ENCODE measurements at regions not wholly inside any gene's neighbourhood (a gene's known extent, or its start where the extent isn't known, plus 50 kb on each side); places are given as distances from the start of the nearest gene placed in this dataset.

DNA sequence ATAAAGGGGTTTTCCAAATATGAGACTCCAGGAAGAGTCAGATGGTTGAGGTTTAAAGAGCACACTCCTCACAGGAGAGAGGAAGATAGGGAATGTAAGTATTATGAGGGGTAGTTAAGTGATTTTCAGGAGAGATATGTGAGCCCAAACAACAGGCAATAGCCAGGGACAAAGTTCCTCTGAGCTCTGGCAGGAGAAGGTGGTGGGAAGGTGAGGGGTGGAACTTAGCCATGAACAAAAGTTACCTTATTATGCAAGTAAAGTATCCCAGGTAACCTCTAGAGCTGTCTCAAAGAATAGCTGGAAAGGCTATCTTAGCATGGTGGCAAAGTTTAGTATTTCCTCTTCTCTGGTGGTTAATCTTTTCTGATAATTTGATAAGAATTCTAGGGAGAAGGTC lies 450.5 kb upstream of the PTPRD start:
- H4K8ac ChIP-seq (ENCODE audit: low read depth in 2 of 2, low read length in 2 of 2) = no peak overlapping the region
- no peak overlapping the region for H2AK9ac ChIP-seq (replicated peaks; ENCODE audit: low read depth, low read length, poor library complexity)
- H2AFZ ChIP-seq (replicated peaks; ENCODE audit: low read length, poor library complexity) = no peak overlapping the region
- H3K18ac ChIP-seq (ENCODE audit: low read depth, low read length) = no peak overlapping the region
- no peaks in the 10 kb centered on the region for H3K36me3 ChIP-seq (ENCODE audit: control insufficient read depth, insufficient read depth, low read length)
- TF ChIP-seq CTCF (conservative IDR thresholded peaks at IDR 0.05; ENCODE audit: low read depth, low read length) (no peak), RFX5 (IDR thresholded peaks at IDR 0.05; ENCODE audit: low read depth, low read length) (no peak)
- H4K5ac ChIP-seq (ENCODE audit: low read depth, low read length) = no peak overlapping the region
- dilution Hi-C loops (cut with HindIII; ENCODE audit: low sequenced_read_pairs, unreplicated experiment) = no loop called here
- no peak overlapping the region for H4K91ac ChIP-seq (ENCODE audit: insufficient read depth, low read depth, low read length)
- H2BK20ac ChIP-seq (ENCODE audit: low read depth, low read length) = no peak overlapping the region
- H3K9me3 ChIP-seq (ENCODE audit: control insufficient read depth, insufficient read depth, low read length) = peaks cover 5% of the 10 kb centered on the region
- H4K20me1 ChIP-seq (ENCODE audit: insufficient read depth, low read length) = no peaks in the 10 kb centered on the region
- ATAC-seq (ENCODE audit: low read depth) (no peak), DNase-seq (no peak)
- H2BK120ac ChIP-seq (ENCODE audit: low read depth, low read length) = no peak overlapping the region
- in situ Hi-C loops (cut with MboI; ENCODE audit: low sequenced_read_pairs) = no loop called here
- H3K23ac ChIP-seq (ENCODE audit: low read depth, low read length) = no peak overlapping the region
- ChIA-PET CTCF (interaction anchor here (0.7 kb wide), 1 partner anchor 26 kb away, joined by 3 read pairs; no protein-coding TSS in a partner anchor), POLR2A (ENCODE audit: unreplicated experiment) (no interaction called here)
- no peaks in the 10 kb centered on the region for H3K9me1 ChIP-seq (ENCODE audit: insufficient read depth, low read length)
- H3K4me3 ChIP-seq (ENCODE audit: insufficient read depth, low read depth, low read length) = no peak overlapping the region
- no peak overlapping the region for H3K4ac ChIP-seq (ENCODE audit: low read depth, low read length)
- no peak overlapping the region for H3K9ac ChIP-seq (ENCODE audit: low read depth, low read length)
- no peak overlapping the region for H3K4me2 ChIP-seq (ENCODE audit: low read depth, low read length)
- H3K27ac ChIP-seq (ENCODE audit: insufficient read depth, low read length) = no peak overlapping the region
- no peak overlapping the region for H3K14ac ChIP-seq (replicated peaks; ENCODE audit: low read depth, low read length)
- no peak overlapping the region for H2AK5ac ChIP-seq (ENCODE audit: low read depth, low read length)
- no peak overlapping the region for H3K56ac ChIP-seq (ENCODE audit: extremely low read depth, insufficient read depth, low read length)
- intact Hi-C loops (cut with micrococcal nuclease) = no loop called here
- H2BK15ac ChIP-seq (ENCODE audit: low read depth, low read length) = no peak overlapping the region
- no peaks in the 10 kb centered on the region for H3K4me1 ChIP-seq (ENCODE audit: control insufficient read depth, insufficient read depth, low read length)
- no peak overlapping the region for H2BK5ac ChIP-seq (ENCODE audit: low read depth, low read length, poor library complexity, severe bottlenecking)
- H3K79me1 ChIP-seq (ENCODE audit: low read depth in 1 of 2, low read length in 2 of 2) = no peaks in the 10 kb centered on the region
- no peaks in the 10 kb centered on the region for H3K27me3 ChIP-seq (ENCODE audit: control insufficient read depth, insufficient read depth, low read length)
- BruUV-seq (replicated peaks) = no TSS peak

Data from IMR-90 (cell line).